ENCODE measurements at regions not wholly inside any gene's neighbourhood (a gene's known extent, or its start where the extent isn't known, plus 50 kb on each side); places are given as distances from the start of the nearest gene placed in this dataset.

GRCh38 chr18:61159246-61159645 is 174.0 kb upstream of the CDH20 start:
- TF ChIP-seq CTCF (IDR thresholded peaks at IDR 0.05), result no peak
- no peak for TF ChIP-seq POLR2A (IDR thresholded peaks at IDR 0.05)
